HEK293T (cell line): ENCODE measurements at regions not wholly inside any gene's neighbourhood (a gene's known extent, or its start where the extent isn't known, plus 50 kb on each side); places are given as distances from the start of the nearest gene placed in this dataset.

Experiments
- ARNT ChIP-seq: fragments of 450-650 bp; IDR thresholded peaks from 2 replicates; pipeline ENCODE4 v1.6.1; 2017; ENCODE audit warnings: mild to moderate bottlenecking
- CTBP1 ChIP-seq: fragments of 450-650 bp; IDR thresholded peaks from 2 replicates; pipeline ENCODE4 v1.6.1; 2016; ENCODE audit warnings: borderline replicate concordance
- FOXA1 ChIP-seq: fragments of 450-650 bp; IDR thresholded peaks from 2 replicates; pipeline ENCODE4 v1.6.1; 2016; ENCODE audit warnings: mild to moderate bottlenecking
- FOXM1 ChIP-seq: fragments of 450-650 bp; IDR thresholded peaks from 2 replicates; pipeline ENCODE4 v1.6.1; 2017; ENCODE audit warnings: mild to moderate bottlenecking, borderline replicate concordance
- NFRKB ChIP-seq: fragments of 450-650 bp; IDR thresholded peaks from 2 replicates; pipeline ENCODE4 v1.6.1; 2016; ENCODE audit warnings: mild to moderate bottlenecking, moderate library complexity
- SP1 ChIP-seq: fragments of 450-650 bp; IDR thresholded peaks from 2 replicates; pipeline ENCODE4 v1.6.1; 2017
- TARDBP ChIP-seq: fragments of 450-650 bp; IDR thresholded peaks from 2 replicates; pipeline ENCODE4 v1.6.1; 2016
- ZNF384 ChIP-seq: fragments of 450-650 bp; IDR thresholded peaks from 2 replicates; pipeline ENCODE4 v1.6.1; 2016

GRCh38 chr3:18501679-18502343 is 76.7 kb upstream of the SATB1 start:
- TF ChIP-seq ARNT (no peak), SP1 (no peak), FOXM1 (no peak), FOXA1 (no peak), ZNF384 (no peak), NFRKB (no peak), TARDBP (no peak), CTBP1 (no peak)
